ENCODE measurements at regions not wholly inside any gene's neighbourhood (a gene's known extent, or its start where the extent isn't known, plus 50 kb on each side); places are given as distances from the start of the nearest gene placed in this dataset.

GRCh38 chr3:117524890-117525289, 815.3 kb downstream of the TUSC7 start:
- Histone ChIP-seq H2AFZ (no peak overlapping the region), H3K27ac (ENCODE audit: low read depth) (no peak overlapping the region), H3K79me2 (replicated peaks; ENCODE audit: insufficient read depth) (no peaks in the 10 kb centered on the region), H3K9me2 (ENCODE audit: insufficient read depth) (no peaks in the 10 kb centered on the region), H3K4me2 (no peak overlapping the region), H3K27me3 (ENCODE audit: insufficient read depth) (no peaks in the 10 kb centered on the region), H4K20me1 (replicated peaks; ENCODE audit: insufficient read depth) (no peaks in the 10 kb centered on the region), H3K4me1 (ENCODE audit: insufficient read depth) (peaks cover 8% of the 10 kb centered on the region), H3K36me3 (ENCODE audit: insufficient read depth) (no peaks in the 10 kb centered on the region), H3K4me3 (no peak overlapping the region), H3F3A (replicated peaks; ENCODE audit: low read depth) (no peaks in the 10 kb centered on the region)
- Mint-ChIP-seq H3K4me1 (peaks cover 9% of the 10 kb centered on the region), H3K27ac (no peak overlapping the region), H3K27me3 (ENCODE audit: insufficient read depth, low read depth, poor library complexity) (peaks cover 3% of the 10 kb centered on the region), H3K9me3 (no peaks in the 10 kb centered on the region), H3K36me3 (ENCODE audit: low read depth) (no peaks in the 10 kb centered on the region), H3K4me3 (no peak overlapping the region)
- TF ChIP-seq ZNF331 (CRISPR knock-in tag; IDR thresholded peaks at IDR 0.05; ENCODE audit: low read depth) (no peak), STAT1 (IDR thresholded peaks at IDR 0.05; ENCODE audit: unreplicated experiment) (no peak), NANOG (IDR thresholded peaks at IDR 0.05; ENCODE audit: borderline replicate concordance) (no peak), EZH2 (IDR thresholded peaks at IDR 0.05; ENCODE audit: low read depth, unreplicated experiment) (no peak), ETS1 (IDR thresholded peaks at IDR 0.05) (no peak), ZNF462 (CRISPR knock-in tag; IDR thresholded peaks at IDR 0.05) (no peak)
- no peak for ATAC-seq
- DNase-seq (ENCODE audit: low spot score), result no peak

Measured in GM23338 (cell line).